Transverse colon (tissue), 4 donors: ENCODE measurements at regions not wholly inside any gene's neighbourhood (a gene's known extent, or its start where the extent isn't known, plus 50 kb on each side); places are given as distances from the start of the nearest gene placed in this dataset.

Source experiments
- EP300 ChIP-seq: sonication (generic); formaldehyde crosslinking; IDR thresholded peaks from one replicate; pipeline ENCODE4 v1.6.1; 2017; ENCODE audit warnings: antibody characterized with exemption, low read depth
- POLR2A ChIP-seq: fragments of 450-650 bp; IDR thresholded peaks from one replicate; pipeline ENCODE4 v1.6.1; 2016; ENCODE audit warnings: antibody characterized with exemption, mild to moderate bottlenecking, moderate library complexity
- POLR2AphosphoS5 ChIP-seq, 3 donors: sonication (generic); formaldehyde crosslinking; IDR thresholded peaks; one replicate each; pipeline ENCODE4 v1.6.1; 2016; ENCODE audit warnings: antibody characterized with exemption in 3 of 3
- TF ChIP-seq, protein P1 (sequence below), 5 experiments: fragments of 200-600 bp in 3 of 5; fragments of 450-650 bp in 2 of 5; sonication (generic) in 3 of 5; IDR thresholded peaks; 1 replicate in 2 of 5; 2 replicates in 3 of 5; pipeline ENCODE4 v1.5.1; 2016 to 2017; ENCODE audit warnings: antibody characterized with exemption in 5 of 5, inconsistent platforms in 3 of 5, mild to moderate bottlenecking in 2 of 5, moderate library complexity in 1 of 5

DNA sequence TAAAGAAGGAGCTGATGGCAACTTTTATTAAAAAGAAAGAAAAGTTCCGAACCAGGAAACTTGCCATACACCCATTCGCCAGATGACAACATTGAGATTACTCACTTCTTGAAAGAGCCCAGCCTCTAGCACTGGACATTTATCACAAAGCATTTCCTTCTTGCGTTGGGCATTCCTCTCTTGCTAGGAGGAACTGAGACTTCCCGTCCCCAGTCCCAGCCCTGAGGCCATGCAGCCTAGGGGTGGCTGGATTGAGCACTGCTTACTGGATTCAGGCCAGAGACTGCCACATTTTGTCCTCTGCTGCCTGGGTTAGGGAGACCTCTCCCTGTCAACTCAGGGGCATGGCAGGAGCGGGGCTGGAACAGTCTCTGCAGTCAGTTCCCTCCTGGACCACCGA is 80.1 kb downstream of the SDC1 start:
- TF ChIP-seq POLR2AphosphoS5 (IDR thresholded peaks at IDR 0.05) (no peak), EP300 (no peak), POLR2A (no peak)
- TF ChIP-seq, protein P1, sequence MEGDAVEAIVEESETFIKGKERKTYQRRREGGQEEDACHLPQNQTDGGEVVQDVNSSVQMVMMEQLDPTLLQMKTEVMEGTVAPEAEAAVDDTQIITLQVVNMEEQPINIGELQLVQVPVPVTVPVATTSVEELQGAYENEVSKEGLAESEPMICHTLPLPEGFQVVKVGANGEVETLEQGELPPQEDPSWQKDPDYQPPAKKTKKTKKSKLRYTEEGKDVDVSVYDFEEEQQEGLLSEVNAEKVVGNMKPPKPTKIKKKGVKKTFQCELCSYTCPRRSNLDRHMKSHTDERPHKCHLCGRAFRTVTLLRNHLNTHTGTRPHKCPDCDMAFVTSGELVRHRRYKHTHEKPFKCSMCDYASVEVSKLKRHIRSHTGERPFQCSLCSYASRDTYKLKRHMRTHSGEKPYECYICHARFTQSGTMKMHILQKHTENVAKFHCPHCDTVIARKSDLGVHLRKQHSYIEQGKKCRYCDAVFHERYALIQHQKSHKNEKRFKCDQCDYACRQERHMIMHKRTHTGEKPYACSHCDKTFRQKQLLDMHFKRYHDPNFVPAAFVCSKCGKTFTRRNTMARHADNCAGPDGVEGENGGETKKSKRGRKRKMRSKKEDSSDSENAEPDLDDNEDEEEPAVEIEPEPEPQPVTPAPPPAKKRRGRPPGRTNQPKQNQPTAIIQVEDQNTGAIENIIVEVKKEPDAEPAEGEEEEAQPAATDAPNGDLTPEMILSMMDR (IDR thresholded peaks at IDR 0.05) = no peak
